CD14-positive monocyte (primary cell): ENCODE measurements at regions not wholly inside any gene's neighbourhood (a gene's known extent, or its start where the extent isn't known, plus 50 kb on each side); places are given as distances from the start of the nearest gene placed in this dataset.

Experiments used
- DNase-seq, 3 donors: peaks; one replicate each; pipeline ENCODE4 v3.0.0-alpha.2; 2011 to 2022
- H2AFZ ChIP-seq: 2 replicates; pipeline ENCODE4 v1.6.0; 2012; ENCODE audit warnings: mild to moderate bottlenecking, low read depth, low read length, inconsistent platforms; ENCODE audit not compliant: insufficient read depth, poor library complexity, severe bottlenecking
- H3K27ac ChIP-seq, 2 donors: 1 replicate in 1 of 2; 2 replicates in 1 of 2; pipeline ENCODE4 v1.5.1; 2012 to 2013; ENCODE audit warnings: low read length in 2 of 2, control low read depth in 1 of 2, inconsistent platforms in 1 of 2, low read depth in 1 of 2, mild to moderate bottlenecking in 1 of 2
- H3K27me3 ChIP-seq, 2 donors: one replicate each; pipeline versions ENCODE4 v1.6.0 to v1.6.1; 2011 to 2013; ENCODE audit warnings: low read length in 2 of 2; ENCODE audit not compliant: control insufficient read depth in 2 of 2, insufficient read depth in 2 of 2
- H3K36me3 ChIP-seq, 2 donors: replicated peaks in 1 of 2; 1 replicate in 1 of 2; 2 replicates in 1 of 2; pipeline versions ENCODE4 v1.5.1 to v1.6.1; 2012 to 2013; ENCODE audit warnings: low read length in 2 of 2, control low read depth in 1 of 2, inconsistent platforms in 1 of 2, mild to moderate bottlenecking in 1 of 2; ENCODE audit not compliant: insufficient read depth in 2 of 2, control insufficient read depth in 1 of 2
- H3K4me1 ChIP-seq, 2 donors: 1 replicate in 1 of 2; 2 replicates in 1 of 2; pipeline versions ENCODE4 v1.5.1 to v1.6.1; 2012 to 2013; ENCODE audit warnings: low read length in 2 of 2, control low read depth in 1 of 2, inconsistent platforms in 1 of 2, mild to moderate bottlenecking in 1 of 2, moderate library complexity in 1 of 2; ENCODE audit not compliant: insufficient read depth in 2 of 2, control insufficient read depth in 1 of 2
- H3K4me2 ChIP-seq: replicated peaks from 2 replicates; pipeline ENCODE3; 2012; ENCODE audit warnings: low read length, moderate library complexity, mild to moderate bottlenecking; ENCODE audit not compliant: poor library complexity, severe bottlenecking; ENCODE audit errors: extremely low read depth
- H3K4me3 ChIP-seq, 3 experiments: fragments of 200-600 bp in 1 of 3; sonication (generic) in 1 of 3; replicated peaks in 1 of 3; 1 replicate in 2 of 3; 2 replicates in 1 of 3; pipeline ENCODE4 v1.5.1; 2011 to 2013; ENCODE audit warnings: low read length in 3 of 3, mild to moderate bottlenecking in 3 of 3, control low read depth in 2 of 3, low read depth in 2 of 3, inconsistent platforms in 1 of 3, moderate library complexity in 1 of 3
- H3K79me2 ChIP-seq: 2 replicates; pipeline ENCODE4 v1.6.0; 2012; ENCODE audit warnings: mild to moderate bottlenecking, control low read depth, inconsistent platforms, low read length, moderate library complexity; ENCODE audit not compliant: insufficient read depth
- H3K9ac ChIP-seq: 2 replicates; pipeline ENCODE4 v1.6.0; 2017; ENCODE audit warnings: low read length, mild to moderate bottlenecking; ENCODE audit not compliant: insufficient read depth, poor library complexity, severe bottlenecking
- H3K9me3 ChIP-seq, 2 donors: replicated peaks in 1 of 2; 1 replicate in 1 of 2; 2 replicates in 1 of 2; pipeline versions ENCODE4 v1.5.1 to v1.6.1; 2012 to 2013; ENCODE audit warnings: low read length in 2 of 2, control low read depth in 1 of 2; ENCODE audit not compliant: control insufficient read depth in 1 of 2, insufficient read depth in 1 of 2
- H4K20me1 ChIP-seq: 2 replicates; pipeline ENCODE4 v1.6.0; 2012; ENCODE audit warnings: mild to moderate bottlenecking, low read length, control low read depth, moderate library complexity; ENCODE audit not compliant: insufficient read depth
- H3K27ac Mint-ChIP-seq, 7 donors: one replicate each; pipeline ENCODE4 v1.8.0; 2020; ENCODE audit warnings: mild to moderate bottlenecking in 7 of 7, mixed read lengths in 7 of 7, moderate library complexity in 6 of 7, inconsistent platforms in 2 of 7
- H3K27me3 Mint-ChIP-seq, 3 donors: one replicate each; pipeline ENCODE4 v1.8.0; 2021 to 2022; ENCODE audit warnings: low read depth in 3 of 3, mild to moderate bottlenecking in 3 of 3, mixed read lengths in 3 of 3, moderate library complexity in 3 of 3, inconsistent platforms in 1 of 3
- H3K36me3 Mint-ChIP-seq, 2 donors: one replicate each; pipeline ENCODE4 v1.8.0; 2020; ENCODE audit warnings: mixed read lengths in 2 of 2, inconsistent platforms in 1 of 2, mild to moderate bottlenecking in 1 of 2
- H3K4me1 Mint-ChIP-seq: one replicate; pipeline ENCODE4 v1.8.0; 2020; ENCODE audit warnings: mild to moderate bottlenecking, mixed read lengths
- H3K4me3 Mint-ChIP-seq, 2 donors: one replicate each; pipeline ENCODE4 v1.8.0; 2020; ENCODE audit warnings: mild to moderate bottlenecking in 2 of 2, mixed read lengths in 2 of 2, moderate library complexity in 1 of 2
- H3K9me3 Mint-ChIP-seq, 7 donors: one replicate each; pipeline ENCODE4 v1.8.0; 2020 to 2022; ENCODE audit warnings: mixed read lengths in 7 of 7, mild to moderate bottlenecking in 6 of 7, moderate library complexity in 6 of 7, inconsistent platforms in 2 of 7
- WGBS: methylation state at CpG from one replicate; pipeline ENCODE4 v1.1.5; 2013; ENCODE audit warnings: missing lambda C conversion rate; ENCODE audit not compliant: insufficient coverage; 5-methylcytosine and 5-hydroxymethylcytosine counted together
- intact Hi-C, 2 donors: fragments of 100-400 bp; cut with micrococcal nuclease; formaldehyde crosslinking; loops; one replicate each; pipeline versions ENCODE4 v1.15.0 to v1.15.1; 2023
- TF ChIP-seq, protein P1 (sequence below): fragments of 200-600 bp; IDR thresholded peaks from one replicate; pipeline ENCODE4 v1.8.0; 2022; ENCODE audit warnings: antibody characterized with exemption, mild to moderate bottlenecking

DNA sequence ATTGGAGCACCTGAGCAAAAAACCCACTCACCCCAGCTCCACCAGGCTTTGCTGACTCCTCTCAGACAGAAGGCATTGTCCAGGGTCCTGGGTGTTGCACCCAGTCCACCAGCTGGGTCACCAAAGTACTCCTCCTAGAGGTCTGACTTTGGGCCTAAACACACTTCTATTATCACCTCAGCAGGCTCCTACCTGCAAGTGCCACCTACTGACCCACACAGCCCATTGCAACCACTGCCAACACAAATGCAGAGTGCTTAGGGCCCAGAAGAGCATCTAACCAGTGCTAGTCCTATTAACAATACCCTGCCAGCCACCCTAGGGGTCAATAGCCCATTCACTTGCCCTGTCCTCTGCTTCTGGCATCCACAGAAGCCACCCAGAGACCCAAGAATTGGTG is 178.1 kb downstream of the DDX3Y start:
- Histone ChIP-seq H3K27me3 (no peaks in the 10 kb centered on the region), H3K27ac (no peak overlapping the region), H3K36me3 (no peaks in the 10 kb centered on the region), H2AFZ (no peak overlapping the region), H3K4me3 (no peak overlapping the region), H3K9ac (no peak overlapping the region), H4K20me1 (no peaks in the 10 kb centered on the region), H3K79me2 (no peaks in the 10 kb centered on the region), H3K4me2 (no peak overlapping the region), H3K9me3 (peaks cover 0 to 18% of the 10 kb centered on the region in 2 donors), H3K4me1 (no peaks in the 10 kb centered on the region)
- H3K27ac Mint-ChIP-seq, result no peak overlapping the region
- no peak overlapping the region for H3K4me3 Mint-ChIP-seq
- no peaks in the 10 kb centered on the region for H3K27me3 Mint-ChIP-seq
- TF ChIP-seq, protein P1, sequence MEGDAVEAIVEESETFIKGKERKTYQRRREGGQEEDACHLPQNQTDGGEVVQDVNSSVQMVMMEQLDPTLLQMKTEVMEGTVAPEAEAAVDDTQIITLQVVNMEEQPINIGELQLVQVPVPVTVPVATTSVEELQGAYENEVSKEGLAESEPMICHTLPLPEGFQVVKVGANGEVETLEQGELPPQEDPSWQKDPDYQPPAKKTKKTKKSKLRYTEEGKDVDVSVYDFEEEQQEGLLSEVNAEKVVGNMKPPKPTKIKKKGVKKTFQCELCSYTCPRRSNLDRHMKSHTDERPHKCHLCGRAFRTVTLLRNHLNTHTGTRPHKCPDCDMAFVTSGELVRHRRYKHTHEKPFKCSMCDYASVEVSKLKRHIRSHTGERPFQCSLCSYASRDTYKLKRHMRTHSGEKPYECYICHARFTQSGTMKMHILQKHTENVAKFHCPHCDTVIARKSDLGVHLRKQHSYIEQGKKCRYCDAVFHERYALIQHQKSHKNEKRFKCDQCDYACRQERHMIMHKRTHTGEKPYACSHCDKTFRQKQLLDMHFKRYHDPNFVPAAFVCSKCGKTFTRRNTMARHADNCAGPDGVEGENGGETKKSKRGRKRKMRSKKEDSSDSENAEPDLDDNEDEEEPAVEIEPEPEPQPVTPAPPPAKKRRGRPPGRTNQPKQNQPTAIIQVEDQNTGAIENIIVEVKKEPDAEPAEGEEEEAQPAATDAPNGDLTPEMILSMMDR, result no peak
- peaks cover 0 to 10% (median 0%) of the 10 kb centered on the region in 7 donors for H3K9me3 Mint-ChIP-seq
- no peak for DNase-seq
- H3K4me1 Mint-ChIP-seq, result no peaks in the 10 kb centered on the region
- intact Hi-C loops, result no loop called here
- H3K36me3 Mint-ChIP-seq, result no peaks in the 10 kb centered on the region

GRCh38 chrY:13091575-13091974 is 186.9 kb downstream of the DDX3Y start:
- H3K79me2 ChIP-seq, result no peaks in the 10 kb centered on the region
- H3K9ac ChIP-seq, result no peak overlapping the region
- H3K27ac Mint-ChIP-seq, result no peak overlapping the region
- no peaks in the 10 kb centered on the region for H3K4me1 ChIP-seq
- intact Hi-C loops, result no loop called here
- H3K4me3 Mint-ChIP-seq, result no peak overlapping the region
- no peak overlapping the region for H3K4me2 ChIP-seq
- H2AFZ ChIP-seq, result no peak overlapping the region
- no peaks in the 10 kb centered on the region for H3K9me3 ChIP-seq
- H3K9me3 Mint-ChIP-seq, result peaks cover 0 to 8% (median 0%) of the 10 kb centered on the region in 7 donors
- H3K36me3 ChIP-seq, result no peaks in the 10 kb centered on the region
- H3K27me3 ChIP-seq, result no peaks in the 10 kb centered on the region
- H4K20me1 ChIP-seq, result no peaks in the 10 kb centered on the region
- no peaks in the 10 kb centered on the region for H3K27me3 Mint-ChIP-seq
- no peaks in the 10 kb centered on the region for H3K36me3 Mint-ChIP-seq
- WGBS, result 100% methylated on average over 1 of the region's 5 CpGs
- no peak for DNase-seq
- H3K27ac ChIP-seq, result no peak overlapping the region
- no peaks in the 10 kb centered on the region for H3K4me1 Mint-ChIP-seq
- H3K4me3 ChIP-seq, result no peak overlapping the region
- TF ChIP-seq, protein P1, result no peak
